Nephron progenitor cell (in vitro differentiated cells): ENCODE measurements at regions not wholly inside any gene's neighbourhood (a gene's known extent, or its start where the extent isn't known, plus 50 kb on each side); places are given as distances from the start of the nearest gene placed in this dataset.
A peak's percentile ranks its signal among the peaks of the same experiment; 100 is the strongest.

Experiments
- DNase-seq: peaks from one replicate; pipeline ENCODE4 v3.0.0; 2021
- H3K27ac Mint-ChIP-seq: 2 replicates; pipeline ENCODE4 v1.8.0; 2021; ENCODE audit warnings: mild to moderate bottlenecking, moderate library complexity, mixed read lengths
- H3K27me3 Mint-ChIP-seq: 2 replicates; pipeline ENCODE4 v1.8.0; 2021; ENCODE audit warnings: mild to moderate bottlenecking, low read depth, mixed read lengths; ENCODE audit not compliant: poor library complexity
- H3K36me3 Mint-ChIP-seq: 2 replicates; pipeline ENCODE4 v1.8.0; 2021; ENCODE audit warnings: low read depth, mixed read lengths
- H3K4me1 Mint-ChIP-seq: 2 replicates; pipeline ENCODE4 v1.8.0; 2021; ENCODE audit warnings: mixed read lengths
- H3K4me3 Mint-ChIP-seq: 2 replicates; pipeline ENCODE4 v1.8.0; 2021; ENCODE audit warnings: mild to moderate bottlenecking, moderate library complexity, mixed read lengths
- H3K9me3 Mint-ChIP-seq: 2 replicates; pipeline ENCODE4 v1.8.0; 2021; ENCODE audit warnings: mild to moderate bottlenecking, moderate library complexity, mixed read lengths
- TF ChIP-seq, protein P1 (sequence below): fragments of 200-600 bp; sonication (generic); IDR thresholded peaks from 2 replicates; pipeline ENCODE4 v1.5.0; 2021; ENCODE audit warnings: antibody characterized with exemption

DNA sequence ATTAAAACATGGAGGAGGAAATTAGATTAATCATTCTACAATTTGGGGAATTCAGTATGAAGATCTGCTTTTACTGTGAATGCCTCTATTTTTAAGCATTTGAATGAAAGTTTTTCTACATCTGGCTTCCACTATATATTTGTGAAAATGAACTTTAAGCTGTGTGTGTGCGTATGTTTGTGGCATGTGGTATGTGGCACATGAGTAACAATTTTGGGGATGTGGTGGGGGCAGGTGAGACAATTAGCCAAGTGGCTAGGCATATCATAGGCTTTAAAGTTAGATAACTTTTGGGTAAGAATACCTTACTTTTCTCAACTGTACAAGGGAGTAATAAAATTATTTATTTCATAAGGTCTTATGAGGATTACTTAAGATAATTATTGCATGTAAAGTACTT, 81.5 kb downstream of the ZNF22 start:
- H3K4me3 Mint-ChIP-seq, result no peak overlapping the region
- H3K36me3 Mint-ChIP-seq, result peaks cover 6% of the 10 kb centered on the region
- TF ChIP-seq, protein P1, sequence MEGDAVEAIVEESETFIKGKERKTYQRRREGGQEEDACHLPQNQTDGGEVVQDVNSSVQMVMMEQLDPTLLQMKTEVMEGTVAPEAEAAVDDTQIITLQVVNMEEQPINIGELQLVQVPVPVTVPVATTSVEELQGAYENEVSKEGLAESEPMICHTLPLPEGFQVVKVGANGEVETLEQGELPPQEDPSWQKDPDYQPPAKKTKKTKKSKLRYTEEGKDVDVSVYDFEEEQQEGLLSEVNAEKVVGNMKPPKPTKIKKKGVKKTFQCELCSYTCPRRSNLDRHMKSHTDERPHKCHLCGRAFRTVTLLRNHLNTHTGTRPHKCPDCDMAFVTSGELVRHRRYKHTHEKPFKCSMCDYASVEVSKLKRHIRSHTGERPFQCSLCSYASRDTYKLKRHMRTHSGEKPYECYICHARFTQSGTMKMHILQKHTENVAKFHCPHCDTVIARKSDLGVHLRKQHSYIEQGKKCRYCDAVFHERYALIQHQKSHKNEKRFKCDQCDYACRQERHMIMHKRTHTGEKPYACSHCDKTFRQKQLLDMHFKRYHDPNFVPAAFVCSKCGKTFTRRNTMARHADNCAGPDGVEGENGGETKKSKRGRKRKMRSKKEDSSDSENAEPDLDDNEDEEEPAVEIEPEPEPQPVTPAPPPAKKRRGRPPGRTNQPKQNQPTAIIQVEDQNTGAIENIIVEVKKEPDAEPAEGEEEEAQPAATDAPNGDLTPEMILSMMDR, result no peak
- no peak overlapping the region for H3K27ac Mint-ChIP-seq
- DNase-seq, result no peak
- H3K27me3 Mint-ChIP-seq, result peaks cover 10% of the 10 kb centered on the region
- H3K4me1 Mint-ChIP-seq, result peaks cover 10% of the 10 kb centered on the region
- H3K9me3 Mint-ChIP-seq, result peaks cover 24% of the 10 kb centered on the region

DNA sequence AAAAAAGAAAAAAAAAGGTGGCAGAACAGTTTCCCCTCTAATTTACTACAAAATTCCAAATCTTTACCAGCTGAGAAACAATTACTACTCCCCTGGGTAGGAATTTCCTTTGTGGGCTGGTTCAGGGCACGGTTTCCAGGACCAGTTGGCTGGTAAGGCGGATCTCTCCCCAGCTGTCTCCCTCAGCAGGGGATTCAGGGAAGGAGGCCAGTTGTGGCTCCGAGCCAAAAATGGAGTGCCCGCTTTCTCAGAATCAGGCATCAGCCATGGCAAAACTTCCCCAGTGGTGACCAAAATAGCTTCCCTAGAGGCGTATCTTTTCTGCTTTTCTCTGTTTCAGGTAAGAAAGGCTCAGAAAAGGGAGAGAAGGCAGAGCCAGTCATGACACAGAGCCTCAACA, 91.2 kb downstream of the ZNF22 start:
- H3K27me3 Mint-ChIP-seq, result no peaks in the 10 kb centered on the region
- no peak for DNase-seq
- TF ChIP-seq, protein P1, result no peak
- peaks cover 61% of the 10 kb centered on the region for H3K4me1 Mint-ChIP-seq
- peak overlapping the region; percentile 95 for H3K27ac Mint-ChIP-seq
- no peaks in the 10 kb centered on the region for H3K36me3 Mint-ChIP-seq
- no peaks in the 10 kb centered on the region for H3K9me3 Mint-ChIP-seq
- no peak overlapping the region for H3K4me3 Mint-ChIP-seq

DNA sequence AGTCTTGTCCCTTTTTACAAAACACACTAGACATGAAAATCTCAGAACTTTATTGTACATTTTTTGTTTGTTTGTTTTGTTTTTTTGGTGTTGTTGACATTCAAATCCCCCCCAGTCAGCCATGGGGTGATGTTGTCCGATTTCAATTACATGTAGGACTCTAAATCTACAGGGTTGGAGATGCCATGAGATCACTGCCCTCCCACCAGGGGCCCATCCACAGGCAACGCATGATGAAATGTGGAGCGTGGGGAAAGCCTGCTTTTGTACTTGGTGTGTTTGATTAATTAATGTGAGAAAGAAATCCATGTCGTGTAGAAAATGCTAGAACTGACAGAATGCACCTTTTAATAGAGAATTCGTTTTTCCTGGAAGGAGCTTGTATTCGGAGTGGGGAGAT, 93.2 kb downstream of the ZNF22 start:
- peaks cover 61% of the 10 kb centered on the region for H3K4me1 Mint-ChIP-seq
- H3K27ac Mint-ChIP-seq, result peak overlapping the region; percentile 18
- no peaks in the 10 kb centered on the region for H3K9me3 Mint-ChIP-seq

DNA sequence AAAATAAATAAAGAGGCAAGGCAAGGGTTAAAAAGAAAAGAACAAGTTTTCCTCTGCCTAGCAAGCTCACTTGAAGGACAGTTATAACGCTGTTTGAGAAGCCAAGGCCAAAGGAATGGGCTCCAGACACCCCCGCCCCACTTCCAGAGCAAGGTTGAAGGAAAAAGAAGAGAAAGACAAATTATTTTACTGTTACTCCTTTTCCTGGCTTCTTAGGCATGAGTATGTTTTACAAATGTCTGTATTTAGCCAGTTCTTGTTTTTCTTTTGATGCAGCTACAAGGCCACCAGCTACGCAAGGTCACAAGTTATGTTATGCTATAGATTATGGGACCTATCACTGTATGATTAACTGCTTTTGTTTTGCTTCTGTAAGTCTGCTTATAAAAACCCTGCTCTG, 94.6 kb downstream of the ZNF22 start:
- no peaks in the 10 kb centered on the region for H3K36me3 Mint-ChIP-seq
- no peak overlapping the region for H3K4me3 Mint-ChIP-seq
- H3K9me3 Mint-ChIP-seq, result no peaks in the 10 kb centered on the region
- DNase-seq, result no peak
- TF ChIP-seq, protein P1, result no peak
- peaks cover 59% of the 10 kb centered on the region for H3K4me1 Mint-ChIP-seq
- H3K27me3 Mint-ChIP-seq, result no peaks in the 10 kb centered on the region
- no peak overlapping the region for H3K27ac Mint-ChIP-seq

More for the DNA sequence above, 93.2 kb downstream of the ZNF22 start:
- no peaks in the 10 kb centered on the region for H3K27me3 Mint-ChIP-seq
- DNase-seq, result no peak
- TF ChIP-seq, protein P1, result no peak
- no peaks in the 10 kb centered on the region for H3K36me3 Mint-ChIP-seq
- H3K4me3 Mint-ChIP-seq, result no peak overlapping the region

DNA sequence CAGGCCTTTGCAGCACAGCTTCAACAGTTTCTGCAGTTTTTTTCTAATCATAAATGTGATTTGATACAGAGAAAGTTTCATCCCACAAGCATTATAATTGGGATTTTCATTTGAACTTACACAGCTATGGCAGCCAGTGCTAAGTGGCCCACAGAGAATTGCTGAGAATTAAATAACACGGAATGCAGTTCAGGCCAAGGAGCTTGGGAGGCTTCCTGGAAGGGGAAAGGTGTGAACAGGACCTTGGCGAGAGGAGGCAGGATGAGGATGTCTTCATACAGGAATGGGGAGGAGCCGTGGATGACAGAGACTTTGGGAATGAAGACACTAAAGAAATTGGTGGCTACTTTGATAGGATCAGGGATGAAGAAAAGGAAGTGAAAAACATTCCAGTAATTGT, 95.3 kb downstream of the ZNF22 start:
- Mint-ChIP-seq H3K4me1 (peaks cover 51% of the 10 kb centered on the region), H3K27me3 (peaks cover 2% of the 10 kb centered on the region), H3K27ac (no peak overlapping the region), H3K9me3 (no peaks in the 10 kb centered on the region), H3K36me3 (no peaks in the 10 kb centered on the region), H3K4me3 (no peak overlapping the region)
- no peak for DNase-seq
- TF ChIP-seq, protein P1, result no peak

DNA sequence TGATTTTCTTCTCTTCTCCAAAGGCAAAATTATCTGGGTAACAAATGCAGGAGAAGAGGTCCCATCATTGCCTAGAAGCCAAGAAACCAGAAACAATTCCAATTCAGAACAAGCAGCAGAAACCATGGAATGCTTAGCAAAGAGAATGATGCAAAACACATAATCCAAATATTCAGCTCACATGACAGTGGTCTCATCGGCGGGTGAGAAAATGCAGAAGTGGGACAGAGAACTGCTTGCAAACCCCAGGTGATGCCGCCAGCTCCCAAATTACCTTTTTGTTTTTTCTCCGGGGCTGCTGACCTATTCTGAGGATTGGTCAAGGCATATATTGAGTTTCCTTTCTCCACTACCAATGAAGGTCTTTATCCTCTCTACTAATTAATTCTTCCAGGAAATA, 99.7 kb downstream of the ZNF22 start:
- TF ChIP-seq, protein P1, result no peak
- Mint-ChIP-seq H3K4me1 (peaks cover 12% of the 10 kb centered on the region), H3K27me3 (peaks cover 10% of the 10 kb centered on the region), H3K9me3 (no peaks in the 10 kb centered on the region), H3K27ac (no peak overlapping the region), H3K36me3 (no peaks in the 10 kb centered on the region), H3K4me3 (no peak overlapping the region)
- DNase-seq, result no peak
